Activated B cell treated with CpG ODN at 0.5 μM for 24 hours (primary cell): ENCODE measurements at regions not wholly inside any gene's neighbourhood (a gene's known extent, or its start where the extent isn't known, plus 50 kb on each side); places are given as distances from the start of the nearest gene placed in this dataset.

ENCODE experiments used
- ATAC-seq: fragments of 200-7000 bp; cut with Tn5 transposase; one replicate; pipeline ENCODE4 v1.10.0; 2021; ENCODE audit warnings: low read depth, mild to moderate bottlenecking, moderate library complexity
- CTCF ChIA-PET: fragments of 350-600 bp; sonication (Branson Sonifier 250); formaldehyde crosslinking; loops from one replicate; lab custom pipeline; 2021; ENCODE audit warnings: antibody characterized with exemption; lab: Charles Lee
- POLR2A ChIA-PET: fragments of 350-600 bp; sonication (Branson Sonifier 250); formaldehyde crosslinking; loops from one replicate; lab custom pipeline; 2021; ENCODE audit warnings: antibody characterized with exemption; lab: Charles Lee
- DNase-seq: peaks from one replicate; pipeline ENCODE4 v3.0.0; 2022
- H3K27ac Mint-ChIP-seq: one replicate; pipeline ENCODE4 v1.8.0; 2020; ENCODE audit warnings: mixed read lengths
- H3K27me3 Mint-ChIP-seq: one replicate; pipeline ENCODE4 v1.8.0; 2021; ENCODE audit warnings: mixed read lengths
- H3K36me3 Mint-ChIP-seq: one replicate; pipeline ENCODE4 v1.8.0; 2021; ENCODE audit warnings: low read depth, mixed read lengths
- H3K4me1 Mint-ChIP-seq: one replicate; pipeline ENCODE4 v1.8.0; 2021; ENCODE audit warnings: mixed read lengths
- H3K4me3 Mint-ChIP-seq: one replicate; pipeline ENCODE4 v1.8.0; 2020; ENCODE audit warnings: mild to moderate bottlenecking, mixed read lengths
- H3K9me3 Mint-ChIP-seq: one replicate; pipeline ENCODE4 v1.8.0; 2020; ENCODE audit warnings: mixed read lengths
- CTCF ChIP-seq: fragments of 200-600 bp; IDR thresholded peaks from one replicate; pipeline ENCODE4 v1.8.0; 2022; ENCODE audit warnings: antibody characterized with exemption, mild to moderate bottlenecking
- intact Hi-C: fragments of 100-400 bp; cut with micrococcal nuclease; formaldehyde crosslinking; loops from one replicate; pipeline ENCODE4 v1.15.1; 2024

- no peaks in the 10 kb centered on the region for H3K4me1 Mint-ChIP-seq
- no peak for TF ChIP-seq CTCF
- no peaks in the 10 kb centered on the region for H3K36me3 Mint-ChIP-seq
- ChIA-PET POLR2A (no interaction called here), CTCF (no interaction called here)
- H3K4me3 Mint-ChIP-seq = no peak overlapping the region
- DNase-seq (no peak), ATAC-seq (no peak)
- no peaks in the 10 kb centered on the region for H3K9me3 Mint-ChIP-seq
- no peak overlapping the region for H3K27ac Mint-ChIP-seq
- H3K27me3 Mint-ChIP-seq = peaks cover 32% of the 10 kb centered on the region
- intact Hi-C loops = no loop called here
Measured at GRCh38 chr1:208335371-208336136, 91.4 kb upstream of the PLXNA2 start.

- Mint-ChIP-seq H3K36me3 (no peaks in the 10 kb centered on the region), H3K27ac (no peak overlapping the region), H3K27me3 (peaks cover 31% of the 10 kb centered on the region), H3K4me1 (no peaks in the 10 kb centered on the region), H3K4me3 (no peak overlapping the region), H3K9me3 (no peaks in the 10 kb centered on the region)
- intact Hi-C loops = no loop called here
- ChIA-PET CTCF (no interaction called here), POLR2A (no interaction called here)
- no peak for ATAC-seq
- no peak for TF ChIP-seq CTCF
- DNase-seq = no peak
Measured at GRCh38 chr1:208336137-208336518, 91.9 kb upstream of the PLXNA2 start.

GRCh38 chr1:208339911-208340310 is 95.7 kb upstream of the PLXNA2 start:
- DNase-seq (no peak), ATAC-seq (no peak)
- POLR2A ChIA-PET = no interaction called here
- CTCF ChIA-PET = no interaction called here
- no peaks in the 10 kb centered on the region for H3K36me3 Mint-ChIP-seq
- intact Hi-C loops = no loop called here
- peaks cover 33% of the 10 kb centered on the region for H3K27me3 Mint-ChIP-seq
- TF ChIP-seq CTCF = no peak
- H3K4me3 Mint-ChIP-seq = no peak overlapping the region
- no peaks in the 10 kb centered on the region for H3K9me3 Mint-ChIP-seq
- no peaks in the 10 kb centered on the region for H3K4me1 Mint-ChIP-seq
- no peak overlapping the region for H3K27ac Mint-ChIP-seq

GRCh38 chr1:208343226-208343625 is 99.0 kb upstream of the PLXNA2 start:
- no peaks in the 10 kb centered on the region for H3K36me3 Mint-ChIP-seq
- CTCF ChIA-PET = no interaction called here
- ATAC-seq (no peak), DNase-seq (no peak)
- H3K27ac Mint-ChIP-seq = no peak overlapping the region
- POLR2A ChIA-PET = interaction anchor here (0.6 kb wide), 1 partner anchor 99 kb away, joined by 3 read pairs; no protein-coding TSS in a partner anchor
- no peaks in the 10 kb centered on the region for H3K4me1 Mint-ChIP-seq
- peaks cover 26% of the 10 kb centered on the region for H3K27me3 Mint-ChIP-seq
- no peak overlapping the region for H3K4me3 Mint-ChIP-seq
- intact Hi-C loops = no loop called here
- no peaks in the 10 kb centered on the region for H3K9me3 Mint-ChIP-seq
- TF ChIP-seq CTCF = no peak

GRCh38 chr1:208344202-208344857 is 100.1 kb upstream of the PLXNA2 start:
- Mint-ChIP-seq H3K4me1 (no peaks in the 10 kb centered on the region), H3K36me3 (no peaks in the 10 kb centered on the region), H3K9me3 (no peaks in the 10 kb centered on the region), H3K27ac (no peak overlapping the region), H3K4me3 (no peak overlapping the region), H3K27me3 (peaks cover 17% of the 10 kb centered on the region)
- no peak for DNase-seq
- intact Hi-C loops = no loop called here
- ChIA-PET POLR2A (no interaction called here), CTCF (no interaction called here)
- no peak for TF ChIP-seq CTCF
- ATAC-seq = no peak
